Endothelial cell (in vitro differentiated cells): ENCODE measurements at regions not wholly inside any gene's neighbourhood (a gene's known extent, or its start where the extent isn't known, plus 50 kb on each side); places are given as distances from the start of the nearest gene placed in this dataset.

Experiments used
- DNase-seq: peaks from one replicate; pipeline ENCODE4 v3.0.0; 2021; ENCODE audit warnings: low spot score
- H3K27ac Mint-ChIP-seq: one replicate; pipeline ENCODE4 v1.8.0; 2021; ENCODE audit warnings: mixed read lengths, inconsistent platforms; ENCODE audit not compliant: unreplicated experiment
- H3K27me3 Mint-ChIP-seq: one replicate; pipeline ENCODE4 v1.8.0; 2021; ENCODE audit warnings: mild to moderate bottlenecking, moderate library complexity, mixed read lengths, inconsistent platforms; ENCODE audit not compliant: unreplicated experiment
- H3K36me3 Mint-ChIP-seq: one replicate; pipeline ENCODE4 v1.8.0; 2021; ENCODE audit warnings: mild to moderate bottlenecking, low read depth, mixed read lengths, inconsistent platforms; ENCODE audit not compliant: unreplicated experiment
- H3K4me1 Mint-ChIP-seq: one replicate; pipeline ENCODE4 v1.8.0; 2021; ENCODE audit warnings: mild to moderate bottlenecking, mixed read lengths, inconsistent platforms; ENCODE audit not compliant: unreplicated experiment
- H3K4me3 Mint-ChIP-seq: one replicate; pipeline ENCODE4 v1.8.0; 2021; ENCODE audit warnings: mild to moderate bottlenecking, mixed read lengths, inconsistent platforms; ENCODE audit not compliant: unreplicated experiment
- H3K9me3 Mint-ChIP-seq: one replicate; pipeline ENCODE4 v1.8.0; 2021; ENCODE audit warnings: mixed read lengths, inconsistent platforms; ENCODE audit not compliant: unreplicated experiment
- CTCF ChIP-seq: fragments of 200-600 bp; sonication (generic); IDR thresholded peaks from one replicate; pipeline ENCODE4 v1.5.0; 2021; ENCODE audit warnings: antibody characterized with exemption; ENCODE audit not compliant: unreplicated experiment

- H3K9me3 Mint-ChIP-seq = peaks cover 56% of the 10 kb centered on the region
- no peak overlapping the region for H3K27ac Mint-ChIP-seq
- no peak overlapping the region for H3K4me3 Mint-ChIP-seq
- peaks cover 16% of the 10 kb centered on the region for H3K27me3 Mint-ChIP-seq
- no peak for TF ChIP-seq CTCF
- H3K36me3 Mint-ChIP-seq = peaks cover 16% of the 10 kb centered on the region
- no peaks in the 10 kb centered on the region for H3K4me1 Mint-ChIP-seq
- no peak for DNase-seq
Observed at GRCh38 chr22:47558828-47559700, 796.6 kb downstream of the TBC1D22A start.

GRCh38 chr22:47556473-47556872 lies 794.0 kb downstream of the TBC1D22A start:
- H3K27me3 Mint-ChIP-seq = peaks cover 9% of the 10 kb centered on the region

GRCh38 chr22:47553436-47553835 lies 791.0 kb downstream of the TBC1D22A start:
- Mint-ChIP-seq H3K4me3 (no peak overlapping the region), H3K27me3 (peaks cover 12% of the 10 kb centered on the region), H3K36me3 (peaks cover 14% of the 10 kb centered on the region), H3K9me3 (peaks cover 45% of the 10 kb centered on the region), H3K4me1 (no peaks in the 10 kb centered on the region), H3K27ac (no peak overlapping the region)
- TF ChIP-seq CTCF = no peak
- DNase-seq = no peak

More at GRCh38 chr22:47556473-47556872, 794.0 kb downstream of the TBC1D22A start:
- peaks cover 9% of the 10 kb centered on the region for H3K36me3 Mint-ChIP-seq
- H3K9me3 Mint-ChIP-seq = peaks cover 47% of the 10 kb centered on the region
- no peaks in the 10 kb centered on the region for H3K4me1 Mint-ChIP-seq
- TF ChIP-seq CTCF = no peak
- DNase-seq = no peak
- H3K27ac Mint-ChIP-seq = no peak overlapping the region
- H3K4me3 Mint-ChIP-seq = no peak overlapping the region

- peaks cover 8% of the 10 kb centered on the region for H3K27me3 Mint-ChIP-seq
- H3K9me3 Mint-ChIP-seq = peaks cover 48% of the 10 kb centered on the region
Observed at GRCh38 chr22:47552541-47553205, 790.2 kb downstream of the TBC1D22A start.

More at GRCh38 chr22:47552541-47553205, 790.2 kb downstream of the TBC1D22A start:
- H3K36me3 Mint-ChIP-seq = peaks cover 16% of the 10 kb centered on the region
- DNase-seq = no peak
- no peaks in the 10 kb centered on the region for H3K4me1 Mint-ChIP-seq
- TF ChIP-seq CTCF = no peak
- no peak overlapping the region for H3K4me3 Mint-ChIP-seq
- H3K27ac Mint-ChIP-seq = no peak overlapping the region
